OCI-LY1 (cell line): ENCODE measurements at regions not wholly inside any gene's neighbourhood (a gene's known extent, or its start where the extent isn't known, plus 50 kb on each side); places are given as distances from the start of the nearest gene placed in this dataset.

Experiments
- H2AFZ ChIP-seq: fragments of 200-600 bp; sonication (generic), shearing (Covaris generic); 2 replicates; pipeline ENCODE4 v1.6.0; 2014; ENCODE audit warnings: antibody characterized with exemption, mild to moderate bottlenecking, low read length
- H3F3A ChIP-seq: fragments of 200-600 bp; sonication (generic), shearing (Covaris generic); 2 replicates; pipeline ENCODE4 v1.6.0; 2014; ENCODE audit warnings: mild to moderate bottlenecking, antibody characterized with exemption, low read length, moderate library complexity; ENCODE audit not compliant: insufficient read depth
- H3K27ac ChIP-seq: fragments of 200-600 bp; sonication (generic); 2 replicates; pipeline ENCODE4 v1.5.1; 2014; ENCODE audit warnings: low read length, mixed run types, mild to moderate bottlenecking, low read depth; ENCODE audit not compliant: poor library complexity, severe bottlenecking
- H3K27me3 ChIP-seq: fragments of 200-600 bp; sonication (generic); 2 replicates; pipeline ENCODE4 v1.6.0; 2014; ENCODE audit warnings: antibody characterized with exemption, mild to moderate bottlenecking, low read length, moderate library complexity; ENCODE audit not compliant: insufficient read depth
- H3K36me3 ChIP-seq: fragments of 200-600 bp; sonication (generic); 2 replicates; pipeline ENCODE4 v1.6.1; 2014; ENCODE audit warnings: mild to moderate bottlenecking, antibody characterized with exemption, low read length, moderate library complexity, mixed read lengths; ENCODE audit not compliant: insufficient read depth
- H3K4me1 ChIP-seq: fragments of 200-600 bp; sonication (generic); 2 replicates; pipeline ENCODE4 v1.5.1; 2014; ENCODE audit warnings: mild to moderate bottlenecking, low read length, moderate library complexity; ENCODE audit not compliant: insufficient read depth, severe bottlenecking
- H3K4me2 ChIP-seq: fragments of 200-600 bp; sonication (generic), shearing (Covaris generic); 2 replicates; pipeline ENCODE4 v1.6.1; 2014; ENCODE audit warnings: low read length
- H3K4me3 ChIP-seq: fragments of 200-600 bp; sonication (generic); 2 replicates; pipeline ENCODE4 v1.5.1; 2014; ENCODE audit warnings: low read length, low read depth, mild to moderate bottlenecking, mixed read lengths; ENCODE audit not compliant: poor library complexity, severe bottlenecking
- H3K79me2 ChIP-seq: fragments of 200-600 bp; shearing (Covaris generic); 2 replicates; pipeline ENCODE4 v1.6.1; 2016; ENCODE audit warnings: mixed run types, low read length, mixed read lengths; ENCODE audit not compliant: insufficient read depth
- H3K9ac ChIP-seq: fragments of 200-600 bp; sonication (generic), shearing (Covaris generic); 2 replicates; pipeline ENCODE4 v1.6.1; 2014; ENCODE audit warnings: mild to moderate bottlenecking, low read length, mixed read lengths
- H3K9me2 ChIP-seq: fragments of 200-600 bp; sonication (generic), shearing (Covaris generic); 2 replicates; pipeline ENCODE4 v1.6.1; 2014; ENCODE audit warnings: low read depth, mild to moderate bottlenecking, low read length, mixed read lengths
- H3K9me3 ChIP-seq: fragments of 200-600 bp; shearing (Covaris generic); 2 replicates; pipeline ENCODE4 v1.6.1; 2014; ENCODE audit warnings: low read length, mixed read lengths
- H4K20me1 ChIP-seq: fragments of 200-600 bp; sonication (generic), shearing (Covaris generic); 2 replicates; pipeline ENCODE4 v1.6.0; 2016; ENCODE audit warnings: mild to moderate bottlenecking, low read length; ENCODE audit not compliant: insufficient read depth
- EZH2 ChIP-seq: fragments of 200-600 bp; sonication (generic), shearing (Covaris generic); IDR thresholded peaks from 2 replicates; pipeline ENCODE4 v1.8.0; 2017; ENCODE audit warnings: borderline replicate concordance, mixed run types, mild to moderate bottlenecking, antibody characterized with exemption, low read length, moderate library complexity, mixed read lengths
- TF ChIP-seq, protein P1 (sequence below): fragments of 200-600 bp; sonication (generic), shearing (Covaris generic); IDR thresholded peaks from 2 replicates; pipeline ENCODE4 v1.5.1; 2017; ENCODE audit warnings: mild to moderate bottlenecking, antibody characterized with exemption, low read length, moderate library complexity, mixed read lengths

DNA sequence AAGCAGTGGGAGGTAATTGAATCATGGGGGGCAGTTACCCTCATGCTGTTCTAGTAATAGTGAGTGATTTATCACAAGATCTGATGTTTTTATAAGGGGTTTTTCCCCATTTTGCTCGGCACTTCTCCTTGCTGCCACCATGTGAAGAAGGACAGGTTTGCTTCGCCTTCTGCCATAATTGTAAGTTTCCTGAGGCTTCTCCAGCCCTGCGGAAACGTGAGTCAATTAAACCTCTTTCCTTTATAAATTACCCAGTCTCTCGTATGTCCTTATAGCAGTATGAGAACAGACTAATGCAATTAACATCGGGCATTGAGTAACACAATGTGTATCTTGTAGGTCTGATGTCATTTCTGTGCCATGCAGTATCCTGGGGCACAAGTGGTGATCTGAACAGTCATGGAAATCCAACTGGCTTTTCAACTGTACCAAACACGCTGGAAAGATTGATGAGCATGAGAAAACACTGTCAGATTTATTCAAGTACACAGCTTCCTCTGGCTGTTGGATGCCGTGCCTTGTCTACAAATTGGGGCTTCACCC, 208.6 kb upstream of the KIAA1217 start:
- H3K9ac ChIP-seq: no peak overlapping the region
- H3K4me3 ChIP-seq: no peak overlapping the region
- H3K9me2 ChIP-seq: no peaks in the 10 kb centered on the region
- H4K20me1 ChIP-seq: no peaks in the 10 kb centered on the region
- no peaks in the 10 kb centered on the region for H3K27me3 ChIP-seq
- H3K36me3 ChIP-seq: no peaks in the 10 kb centered on the region
- H3K4me1 ChIP-seq: no peaks in the 10 kb centered on the region
- no peaks in the 10 kb centered on the region for H3F3A ChIP-seq
- H3K27ac ChIP-seq: no peak overlapping the region
- H3K4me2 ChIP-seq: no peak overlapping the region
- no peaks in the 10 kb centered on the region for H3K9me3 ChIP-seq
- no peak overlapping the region for H2AFZ ChIP-seq
- no peaks in the 10 kb centered on the region for H3K79me2 ChIP-seq
- no peak for TF ChIP-seq EZH2
- TF ChIP-seq, protein P1, sequence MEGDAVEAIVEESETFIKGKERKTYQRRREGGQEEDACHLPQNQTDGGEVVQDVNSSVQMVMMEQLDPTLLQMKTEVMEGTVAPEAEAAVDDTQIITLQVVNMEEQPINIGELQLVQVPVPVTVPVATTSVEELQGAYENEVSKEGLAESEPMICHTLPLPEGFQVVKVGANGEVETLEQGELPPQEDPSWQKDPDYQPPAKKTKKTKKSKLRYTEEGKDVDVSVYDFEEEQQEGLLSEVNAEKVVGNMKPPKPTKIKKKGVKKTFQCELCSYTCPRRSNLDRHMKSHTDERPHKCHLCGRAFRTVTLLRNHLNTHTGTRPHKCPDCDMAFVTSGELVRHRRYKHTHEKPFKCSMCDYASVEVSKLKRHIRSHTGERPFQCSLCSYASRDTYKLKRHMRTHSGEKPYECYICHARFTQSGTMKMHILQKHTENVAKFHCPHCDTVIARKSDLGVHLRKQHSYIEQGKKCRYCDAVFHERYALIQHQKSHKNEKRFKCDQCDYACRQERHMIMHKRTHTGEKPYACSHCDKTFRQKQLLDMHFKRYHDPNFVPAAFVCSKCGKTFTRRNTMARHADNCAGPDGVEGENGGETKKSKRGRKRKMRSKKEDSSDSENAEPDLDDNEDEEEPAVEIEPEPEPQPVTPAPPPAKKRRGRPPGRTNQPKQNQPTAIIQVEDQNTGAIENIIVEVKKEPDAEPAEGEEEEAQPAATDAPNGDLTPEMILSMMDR: no peak

- TF ChIP-seq, protein P1: no peak
- TF ChIP-seq EZH2: no peak
- Histone ChIP-seq H3K27ac (no peak overlapping the region), H3K79me2 (no peaks in the 10 kb centered on the region), H3F3A (no peaks in the 10 kb centered on the region), H3K36me3 (no peaks in the 10 kb centered on the region), H3K9ac (no peak overlapping the region), H2AFZ (no peak overlapping the region), H3K9me3 (no peaks in the 10 kb centered on the region), H3K27me3 (no peaks in the 10 kb centered on the region), H3K9me2 (no peaks in the 10 kb centered on the region), H4K20me1 (no peaks in the 10 kb centered on the region), H3K4me2 (no peak overlapping the region), H3K4me3 (no peak overlapping the region), H3K4me1 (no peaks in the 10 kb centered on the region)
These were observed 202.2 kb upstream of the KIAA1217 start for GRCh38 chr10:24006741-24007140.

DNA sequence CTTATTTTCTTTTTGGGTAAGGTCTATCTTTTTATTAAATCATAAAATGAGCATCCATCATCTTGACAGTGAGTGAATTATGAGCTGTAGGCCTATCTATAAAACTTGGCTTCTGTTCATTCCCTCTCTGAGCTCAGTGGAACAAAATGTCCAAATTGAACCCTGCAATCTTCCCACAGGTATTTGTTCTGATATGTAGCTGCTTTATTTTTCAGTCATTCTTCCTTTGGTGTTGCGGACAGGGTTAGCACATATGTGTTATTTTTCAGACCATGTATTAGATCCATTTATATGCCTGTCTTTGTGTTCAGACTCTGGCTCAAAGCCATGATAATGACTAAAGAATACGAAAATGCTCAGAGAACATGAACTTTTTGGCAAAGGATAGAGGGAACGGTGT, 201.6 kb upstream of the KIAA1217 start:
- no peak for TF ChIP-seq EZH2
- TF ChIP-seq, protein P1: no peak
- Histone ChIP-seq H3K9ac (no peak overlapping the region), H3K79me2 (no peaks in the 10 kb centered on the region), H3K27ac (no peak overlapping the region), H4K20me1 (no peaks in the 10 kb centered on the region), H3K4me3 (no peak overlapping the region), H3K4me2 (no peak overlapping the region), H3K4me1 (no peaks in the 10 kb centered on the region), H2AFZ (no peak overlapping the region), H3F3A (no peaks in the 10 kb centered on the region), H3K36me3 (no peaks in the 10 kb centered on the region), H3K27me3 (no peaks in the 10 kb centered on the region), H3K9me3 (no peaks in the 10 kb centered on the region), H3K9me2 (no peaks in the 10 kb centered on the region)
